ENCODE measurements at regions not wholly inside any gene's neighbourhood (a gene's known extent, or its start where the extent isn't known, plus 50 kb on each side); places are given as distances from the start of the nearest gene placed in this dataset.
"Not testable (repeated sequence)": the region's sequence is repeated elsewhere in the genome, so short reads cannot be mapped to it uniquely, and the experiment has no call there.

DNA sequence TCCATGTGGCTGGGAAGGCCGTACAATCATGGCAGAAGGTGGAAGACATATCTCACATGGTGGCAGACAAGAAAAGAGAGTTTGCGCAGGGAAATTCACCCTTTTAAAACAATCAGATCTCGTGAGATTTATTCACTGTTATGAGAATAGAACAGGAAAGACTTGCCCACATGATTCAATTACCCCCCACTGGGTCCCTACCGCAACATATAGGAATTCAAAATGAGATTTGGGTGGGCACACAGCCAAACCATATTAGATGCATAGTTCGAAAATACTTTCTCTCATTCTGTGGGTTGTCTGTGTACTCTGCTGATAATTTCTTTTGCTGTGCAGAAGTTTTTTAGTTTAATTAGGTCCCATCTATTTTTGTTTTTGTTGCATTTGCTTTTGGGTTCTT is 990.3 kb downstream of the PLA2G4A start:
- Mint-ChIP-seq H3K9me3 (peaks cover 42% of the 10 kb centered on the region), H3K36me3 (ENCODE audit: low read depth) (no peaks in the 10 kb centered on the region), H3K4me1 (no peaks in the 10 kb centered on the region), H3K27ac (no peak overlapping the region), H3K4me3 (no peak overlapping the region), H3K27me3 (no peaks in the 10 kb centered on the region)
- ATAC-seq (no peak), DNase-seq (no peak)

DNA sequence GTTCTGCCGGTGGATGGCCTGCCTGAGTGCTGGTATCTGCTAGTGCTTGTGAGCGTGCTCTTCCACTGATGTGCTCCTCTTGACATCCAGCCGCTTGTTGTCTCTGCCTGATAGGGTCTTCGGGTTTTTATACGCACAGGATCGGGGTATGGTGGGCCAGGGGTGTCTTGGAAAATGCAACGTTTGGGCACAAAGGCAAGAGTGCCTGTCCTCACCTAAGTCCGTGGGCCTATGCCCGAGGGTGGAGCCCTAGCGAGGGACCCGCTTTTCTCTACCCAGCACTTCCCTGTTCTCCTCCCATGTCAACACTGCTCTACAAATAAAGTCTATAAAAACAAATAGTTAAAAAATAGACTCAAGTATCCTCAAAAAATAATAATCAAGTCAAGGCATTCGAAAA is 1007.8 kb downstream of the PLA2G4A start:
- H3K27me3 Mint-ChIP-seq: no peaks in the 10 kb centered on the region
- DNase-seq: no peak
- no peak for ATAC-seq
- no peaks in the 10 kb centered on the region for H3K4me1 Mint-ChIP-seq
- no peak overlapping the region for H3K27ac Mint-ChIP-seq
- no peak overlapping the region for H3K4me3 Mint-ChIP-seq
- no peaks in the 10 kb centered on the region for H3K36me3 Mint-ChIP-seq (ENCODE audit: low read depth)
- H3K9me3 Mint-ChIP-seq: no peaks in the 10 kb centered on the region

DNA sequence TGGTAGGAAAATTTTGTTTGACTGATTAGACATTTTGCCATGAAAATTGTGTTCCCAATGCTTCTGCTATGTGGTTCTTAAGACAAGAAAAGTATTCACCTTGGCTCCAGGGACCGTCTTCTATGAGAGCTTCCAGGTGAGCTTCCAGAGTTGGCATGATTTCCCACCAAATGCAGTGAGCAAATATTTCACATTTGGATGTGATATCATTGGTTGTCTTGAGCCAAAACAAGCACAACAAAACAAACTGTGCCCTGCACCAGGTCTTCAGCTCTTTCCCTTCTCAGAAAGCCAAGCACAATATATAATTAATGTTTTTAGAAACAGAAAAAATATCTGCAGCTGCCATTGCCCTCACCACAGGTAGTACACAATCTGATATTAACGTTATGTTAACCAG is 1009.0 kb downstream of the PLA2G4A start:
- Mint-ChIP-seq H3K36me3 (ENCODE audit: low read depth) (no peaks in the 10 kb centered on the region), H3K4me1 (no peaks in the 10 kb centered on the region), H3K27me3 (no peaks in the 10 kb centered on the region), H3K4me3 (no peak overlapping the region), H3K9me3 (no peaks in the 10 kb centered on the region), H3K27ac (no peak overlapping the region)
- DNase-seq (no peak), ATAC-seq (no peak)

DNA sequence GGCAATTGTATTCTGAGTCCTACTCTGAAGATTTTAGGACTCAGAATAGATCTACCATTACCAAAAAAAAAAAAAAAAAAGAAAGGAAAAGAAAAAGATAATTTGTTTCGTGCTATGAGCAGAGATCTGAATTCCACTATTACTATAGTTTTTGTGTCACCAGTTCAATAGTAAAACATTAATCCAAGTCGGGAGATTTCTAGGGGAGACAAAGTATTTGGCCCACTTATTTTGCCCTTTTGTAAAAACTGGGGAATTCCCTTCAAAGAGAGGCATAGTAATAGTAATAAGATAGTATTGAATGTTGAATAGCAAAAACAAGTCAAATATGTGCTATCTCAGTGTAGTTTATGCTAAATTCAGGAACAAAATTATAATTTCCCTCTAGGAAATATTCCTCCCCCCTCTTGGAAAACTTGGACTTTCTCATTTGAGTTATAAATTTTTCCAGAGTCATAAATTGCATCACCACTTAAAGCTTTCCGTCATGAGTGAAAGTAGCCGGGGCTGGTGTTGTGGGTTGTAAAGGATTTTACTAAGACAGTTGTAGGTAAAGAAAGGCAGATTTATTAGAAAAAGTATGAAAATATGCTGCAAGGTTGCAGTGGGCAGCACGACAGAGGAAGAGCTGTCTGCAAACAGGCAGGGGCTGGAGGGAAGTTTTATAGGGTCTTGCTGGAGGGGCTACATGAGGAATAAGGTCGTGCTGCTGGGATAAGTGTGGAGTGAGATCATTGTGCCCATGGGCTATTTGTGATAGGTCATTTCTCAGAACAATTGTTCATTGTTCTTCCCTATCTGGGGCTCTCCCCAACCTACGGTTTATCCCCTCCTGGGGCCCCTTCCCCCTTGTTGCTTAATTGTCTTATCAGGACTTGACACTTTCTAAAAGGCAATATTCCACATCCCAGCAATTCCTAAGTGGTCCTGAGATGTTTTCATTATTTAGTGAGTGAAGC is 1009.9 kb downstream of the PLA2G4A start:
- Mint-ChIP-seq H3K4me3 (no peak overlapping the region), H3K27ac (no peak overlapping the region), H3K36me3 (ENCODE audit: low read depth) (no peaks in the 10 kb centered on the region), H3K9me3 (no peaks in the 10 kb centered on the region), H3K27me3 (no peaks in the 10 kb centered on the region), H3K4me1 (no peaks in the 10 kb centered on the region)
- ATAC-seq (no peak), DNase-seq (no peak)

DNA sequence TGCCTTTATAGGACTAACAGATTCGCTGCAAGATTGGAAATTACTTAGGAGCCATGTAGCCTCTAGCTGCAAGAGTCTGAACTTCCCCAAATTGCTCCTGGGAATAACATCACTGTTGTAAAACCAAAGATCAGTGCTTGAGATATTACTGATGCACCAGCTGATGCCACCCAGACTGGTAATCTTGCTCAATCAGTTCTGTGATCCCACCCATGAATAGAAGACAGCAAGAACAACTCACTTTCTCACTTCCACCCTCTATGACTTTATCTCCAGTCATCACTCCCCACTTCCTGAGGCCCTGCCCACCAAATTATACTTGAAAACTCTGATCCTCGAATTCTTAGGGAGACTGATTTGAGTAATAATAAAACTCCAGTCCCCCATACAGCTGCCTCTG is 1011.1 kb downstream of the PLA2G4A start:
- ATAC-seq: no peak
- Mint-ChIP-seq H3K36me3 (ENCODE audit: low read depth) (no peaks in the 10 kb centered on the region), H3K4me3 (no peak overlapping the region)

DNA sequence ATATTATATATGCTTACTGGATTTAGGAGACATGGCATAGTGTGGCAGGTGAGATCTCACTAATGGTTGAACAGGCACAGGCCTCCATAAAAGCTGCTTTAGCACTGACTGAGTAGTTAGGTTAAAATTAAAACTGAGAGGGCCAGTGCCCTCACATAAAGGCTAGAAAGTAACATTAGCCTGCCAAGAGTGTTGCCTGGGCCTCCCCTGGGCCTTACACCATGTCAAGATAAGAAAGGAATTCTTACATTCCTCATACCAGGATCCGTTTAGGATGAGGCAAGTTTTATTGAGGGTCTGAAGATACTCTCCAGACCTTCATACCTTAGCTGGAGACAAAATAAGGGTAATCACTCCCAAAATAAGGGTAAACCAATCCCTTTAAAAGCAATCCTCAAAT is 1011.8 kb downstream of the PLA2G4A start:
- no peak overlapping the region for H3K27ac Mint-ChIP-seq
- no peaks in the 10 kb centered on the region for H3K36me3 Mint-ChIP-seq (ENCODE audit: low read depth)
- H3K9me3 Mint-ChIP-seq: peaks cover 6% of the 10 kb centered on the region
- H3K4me3 Mint-ChIP-seq: no peak overlapping the region
- no peaks in the 10 kb centered on the region for H3K4me1 Mint-ChIP-seq
- H3K27me3 Mint-ChIP-seq: no peaks in the 10 kb centered on the region
- ATAC-seq: no peak
- no peak for DNase-seq

More for the DNA sequence above, 1011.1 kb downstream of the PLA2G4A start:
- H3K9me3 Mint-ChIP-seq: peaks cover 6% of the 10 kb centered on the region
- DNase-seq: no peak
- H3K27me3 Mint-ChIP-seq: no peaks in the 10 kb centered on the region
- H3K4me1 Mint-ChIP-seq: no peaks in the 10 kb centered on the region
- H3K27ac Mint-ChIP-seq: no peak overlapping the region

DNA sequence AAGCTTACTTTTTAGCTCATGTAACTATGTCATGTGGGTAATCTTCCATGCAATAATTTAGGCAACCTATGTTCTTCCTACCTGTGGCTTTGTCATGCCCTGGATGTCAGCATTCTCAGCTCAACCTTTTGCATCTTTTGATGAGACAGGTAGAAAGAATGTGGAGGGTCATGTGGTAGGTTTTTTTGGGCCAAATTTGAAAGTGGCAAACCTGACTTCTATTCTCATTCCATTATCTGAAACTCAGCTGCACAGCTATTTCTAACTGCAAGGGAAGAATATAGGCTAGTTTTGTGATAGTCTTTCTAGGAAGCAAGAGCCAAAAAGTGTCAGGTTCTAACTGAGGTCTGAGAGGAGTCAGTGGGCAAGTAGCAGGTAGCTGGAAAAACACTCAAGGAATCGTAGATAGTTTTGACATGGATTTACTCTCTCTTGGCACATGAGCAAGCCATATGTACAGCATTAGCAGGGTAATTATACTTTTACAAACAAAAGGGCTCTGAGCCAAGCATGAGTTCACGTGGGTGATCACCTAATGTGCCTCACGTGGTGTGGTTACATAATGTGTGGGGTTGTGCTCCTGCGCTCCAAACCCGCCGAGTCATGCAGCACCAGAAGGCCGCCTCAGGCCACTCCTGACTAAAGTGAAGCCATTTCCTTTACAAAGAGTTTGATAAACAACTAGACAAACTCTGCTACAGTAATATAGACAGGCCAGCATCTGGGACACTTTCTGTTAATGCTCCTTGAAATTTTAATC is 1013.8 kb downstream of the PLA2G4A start:
- no peaks in the 10 kb centered on the region for H3K27me3 Mint-ChIP-seq
- no peaks in the 10 kb centered on the region for H3K36me3 Mint-ChIP-seq (ENCODE audit: low read depth)
- H3K4me3 Mint-ChIP-seq: no peak overlapping the region
- ATAC-seq (no peak), DNase-seq (no peak)
- peaks cover 6% of the 10 kb centered on the region for H3K9me3 Mint-ChIP-seq
- H3K4me1 Mint-ChIP-seq: no peaks in the 10 kb centered on the region
- H3K27ac Mint-ChIP-seq: no peak overlapping the region

DNA sequence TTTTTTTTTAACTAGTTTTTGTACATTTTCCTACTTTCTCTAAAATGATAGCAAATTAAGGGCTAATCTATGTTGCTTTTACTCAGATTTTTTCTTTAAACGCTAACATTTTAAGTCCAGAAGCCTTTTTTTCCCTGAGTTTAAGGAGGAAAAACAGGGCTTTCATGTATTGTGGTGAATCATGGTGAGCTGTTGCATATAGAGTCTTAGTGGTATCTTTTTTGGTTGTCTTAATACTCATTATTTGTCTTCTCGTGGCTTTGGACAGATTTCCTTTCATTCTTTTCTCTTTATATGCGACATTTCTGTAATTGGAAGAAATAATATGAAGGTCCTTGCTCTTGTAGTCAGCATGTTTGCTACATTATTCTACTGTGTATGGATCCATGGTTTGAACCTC is 1015.6 kb downstream of the PLA2G4A start:
- H3K27me3 Mint-ChIP-seq: no peaks in the 10 kb centered on the region
- no peak overlapping the region for H3K27ac Mint-ChIP-seq
- no peak for ATAC-seq
- H3K4me1 Mint-ChIP-seq: no peaks in the 10 kb centered on the region
- no peaks in the 10 kb centered on the region for H3K36me3 Mint-ChIP-seq (ENCODE audit: low read depth)
- H3K4me3 Mint-ChIP-seq: no peak overlapping the region
- no peak for DNase-seq
- H3K9me3 Mint-ChIP-seq: peaks cover 11% of the 10 kb centered on the region

DNA sequence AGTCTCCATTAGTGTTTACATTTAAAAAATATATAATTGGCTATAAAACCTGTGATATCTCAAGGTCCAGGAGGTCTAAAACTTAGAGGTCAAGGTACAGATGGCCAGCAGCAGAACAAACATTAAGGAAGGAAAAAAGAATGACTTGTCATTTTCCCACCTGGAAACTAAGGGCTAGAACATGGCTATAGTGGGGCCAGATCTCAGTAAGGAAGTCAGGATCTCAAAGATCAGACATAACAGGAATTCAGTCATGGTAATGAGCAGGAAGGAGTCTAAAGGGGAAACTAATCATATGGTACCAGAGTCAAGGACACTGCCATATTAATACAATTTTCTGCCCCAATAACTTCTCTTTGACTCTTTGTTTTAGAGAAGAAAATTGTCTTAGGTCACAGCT is 1018.8 kb downstream of the PLA2G4A start:
- Mint-ChIP-seq H3K4me1 (no peaks in the 10 kb centered on the region), H3K9me3 (peaks cover 14% of the 10 kb centered on the region), H3K27ac (no peak overlapping the region), H3K27me3 (no peaks in the 10 kb centered on the region), H3K36me3 (ENCODE audit: low read depth) (no peaks in the 10 kb centered on the region), H3K4me3 (no peak overlapping the region)
- no peak for ATAC-seq
- no peak for DNase-seq

DNA sequence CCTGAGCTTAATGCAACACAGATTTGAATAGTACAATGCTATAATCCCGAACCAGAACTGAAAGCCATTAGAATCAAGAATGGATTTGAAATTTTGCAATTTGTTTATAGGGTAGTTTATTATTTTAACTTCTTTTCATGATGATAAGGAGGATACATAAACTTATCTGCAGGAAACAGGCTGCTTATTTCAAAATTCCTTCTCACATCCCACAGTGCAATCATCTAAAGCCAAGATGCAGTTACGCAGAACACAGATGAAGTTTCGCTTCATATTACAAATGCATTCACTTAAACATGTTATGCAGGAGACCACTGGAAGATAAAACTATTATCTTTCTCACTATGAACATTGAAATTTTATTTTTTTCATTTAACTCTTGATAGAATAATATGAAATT is 1019.6 kb downstream of the PLA2G4A start:
- no peak overlapping the region for H3K27ac Mint-ChIP-seq
- H3K36me3 Mint-ChIP-seq (ENCODE audit: low read depth): no peaks in the 10 kb centered on the region
- H3K4me1 Mint-ChIP-seq: no peaks in the 10 kb centered on the region
- DNase-seq: no peak
- ATAC-seq: no peak
- no peaks in the 10 kb centered on the region for H3K27me3 Mint-ChIP-seq
- H3K4me3 Mint-ChIP-seq: no peak overlapping the region
- peaks cover 15% of the 10 kb centered on the region for H3K9me3 Mint-ChIP-seq

DNA sequence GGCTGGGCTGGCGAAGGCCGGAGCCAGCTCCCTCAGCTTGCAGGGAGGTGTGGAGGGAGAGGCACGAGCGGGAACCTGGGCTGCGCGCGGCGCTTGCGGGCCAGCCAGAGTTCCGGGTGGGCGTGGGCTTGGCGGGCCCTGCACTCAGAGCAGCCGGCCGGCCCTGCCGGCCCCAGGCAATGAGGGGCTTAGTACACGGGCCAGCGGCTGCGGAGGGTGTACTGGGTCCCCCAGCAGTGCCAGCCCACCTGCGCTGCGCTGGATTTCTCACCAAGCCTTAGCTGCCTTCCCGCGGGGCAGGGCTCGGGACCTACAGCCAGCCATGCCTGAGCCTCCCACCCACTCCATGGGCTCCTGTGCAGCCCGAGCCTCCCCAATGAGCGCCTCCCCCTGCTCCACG is 1021.4 kb downstream of the PLA2G4A start:
- not testable (repeated sequence) for H3K4me3 Mint-ChIP-seq

DNA sequence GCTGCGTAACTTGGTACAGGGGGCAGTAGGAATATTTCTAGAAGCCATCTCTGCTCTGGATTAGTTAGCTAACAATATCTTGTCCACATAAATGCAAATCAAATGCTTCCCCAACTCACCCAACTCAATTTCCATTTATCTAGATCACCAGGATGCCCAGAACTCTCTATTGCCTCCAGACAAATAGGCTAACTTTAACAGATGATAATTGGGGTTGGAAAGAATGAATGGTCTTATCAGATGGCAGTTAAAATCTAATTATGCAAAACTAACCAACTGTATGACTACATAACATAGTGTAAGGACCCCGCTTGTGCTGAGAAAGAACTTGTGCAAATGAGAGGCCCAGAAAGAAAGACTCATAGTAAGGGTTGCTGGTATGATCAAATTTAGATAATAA is 1024.8 kb downstream of the PLA2G4A start:
- H3K36me3 Mint-ChIP-seq (ENCODE audit: low read depth): no peaks in the 10 kb centered on the region
- H3K4me1 Mint-ChIP-seq: no peaks in the 10 kb centered on the region
- H3K27me3 Mint-ChIP-seq: no peaks in the 10 kb centered on the region
- ATAC-seq (no peak), DNase-seq (no peak)
- peaks cover 25% of the 10 kb centered on the region for H3K9me3 Mint-ChIP-seq
- H3K4me3 Mint-ChIP-seq: no peak overlapping the region
- no peak overlapping the region for H3K27ac Mint-ChIP-seq

More for the DNA sequence above, 1021.4 kb downstream of the PLA2G4A start:
- not testable (repeated sequence) for H3K4me1 Mint-ChIP-seq; H3K36me3 Mint-ChIP-seq (ENCODE audit: low read depth); H3K27me3 Mint-ChIP-seq; ATAC-seq; H3K27ac Mint-ChIP-seq; DNase-seq
- H3K9me3 Mint-ChIP-seq: peaks cover 12% of the 10 kb centered on the region

DNA sequence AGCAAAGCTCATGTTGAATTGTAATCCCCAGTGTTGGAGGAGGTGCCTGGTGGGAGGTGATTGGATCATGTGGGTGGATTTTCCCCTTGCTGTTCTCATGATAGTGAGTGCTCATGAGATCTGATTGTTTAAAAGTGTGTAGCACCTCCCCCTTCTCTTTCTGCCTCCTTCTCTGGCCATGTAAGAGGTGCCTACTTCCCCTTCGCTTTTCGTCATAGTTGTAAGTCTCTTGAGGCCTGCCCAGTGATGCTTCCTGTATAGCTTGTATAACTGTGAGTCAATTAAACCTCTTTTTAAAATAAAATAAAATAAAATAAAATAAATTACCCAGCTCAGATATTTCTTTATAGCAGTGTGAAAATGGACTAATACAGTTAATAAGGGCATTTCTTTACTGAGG is 1025.7 kb downstream of the PLA2G4A start:
- no peaks in the 10 kb centered on the region for H3K27me3 Mint-ChIP-seq
- H3K9me3 Mint-ChIP-seq: peaks cover 25% of the 10 kb centered on the region
- H3K36me3 Mint-ChIP-seq (ENCODE audit: low read depth): no peaks in the 10 kb centered on the region
- H3K27ac Mint-ChIP-seq: no peak overlapping the region
- H3K4me1 Mint-ChIP-seq: no peaks in the 10 kb centered on the region
- no peak for DNase-seq
- H3K4me3 Mint-ChIP-seq: no peak overlapping the region
- no peak for ATAC-seq

DNA sequence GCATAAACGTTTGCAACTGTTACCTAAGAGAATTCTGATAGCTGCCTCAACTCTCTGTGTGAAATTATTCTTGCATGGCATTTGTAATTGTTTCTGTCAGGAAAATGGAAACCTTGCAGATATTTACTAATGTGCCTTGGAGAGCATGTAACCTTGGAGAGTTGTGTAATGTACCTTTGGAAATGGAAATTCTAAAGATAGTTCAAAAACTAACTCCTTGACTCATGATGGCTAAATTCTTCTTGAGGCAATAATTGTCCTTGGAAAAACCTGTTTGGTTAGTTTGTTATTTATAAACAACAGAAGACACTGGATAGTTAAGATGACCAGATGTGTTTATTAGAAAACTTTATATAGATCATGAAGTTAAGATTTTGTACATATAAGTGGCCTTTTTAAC is 1033.8 kb downstream of the PLA2G4A start:
- Mint-ChIP-seq H3K27ac (no peak overlapping the region), H3K36me3 (ENCODE audit: low read depth) (no peaks in the 10 kb centered on the region), H3K4me3 (no peak overlapping the region), H3K9me3 (peaks cover 12% of the 10 kb centered on the region), H3K4me1 (no peaks in the 10 kb centered on the region), H3K27me3 (no peaks in the 10 kb centered on the region)
- ATAC-seq (no peak), DNase-seq (no peak)

DNA sequence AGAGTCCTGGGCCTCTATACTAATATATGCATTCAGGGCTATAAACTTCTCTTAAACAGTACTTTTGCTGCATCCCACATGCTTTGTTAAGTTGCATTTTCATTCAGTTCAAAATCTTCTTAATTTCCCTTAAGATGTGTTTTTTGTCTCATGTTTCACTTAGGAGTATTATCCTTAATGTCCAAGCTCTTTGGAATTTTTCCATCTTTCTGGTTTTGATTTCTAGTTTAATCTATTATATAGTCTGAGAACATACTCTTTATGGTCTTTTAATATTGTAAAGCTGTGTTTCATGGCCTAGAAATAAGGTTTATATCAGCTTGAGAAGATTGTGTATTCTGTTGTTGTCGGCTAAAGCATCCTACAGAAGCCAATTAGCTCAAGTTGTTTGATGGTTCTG is 1041.8 kb downstream of the PLA2G4A start:
- Mint-ChIP-seq H3K36me3 (ENCODE audit: low read depth) (no peaks in the 10 kb centered on the region), H3K27me3 (no peaks in the 10 kb centered on the region), H3K4me3 (no peak overlapping the region), H3K4me1 (no peaks in the 10 kb centered on the region), H3K9me3 (peaks cover 22% of the 10 kb centered on the region), H3K27ac (no peak overlapping the region)
- DNase-seq (no peak), ATAC-seq (no peak)

Data from activated naive CD8-positive, alpha-beta T cell treated with anti-CD3 and anti-CD28 coated beads, Interleukin-2, amount 50 U/mL, for 24 hours (primary cell).